GM21529 (cell line): ENCODE measurements at regions not wholly inside any gene's neighbourhood (a gene's known extent, or its start where the extent isn't known, plus 50 kb on each side); places are given as distances from the start of the nearest gene placed in this dataset.
"Not testable (repeated sequence)": the region's sequence is repeated elsewhere in the genome, so short reads cannot be mapped to it uniquely, and the experiment has no call there.

Experiments
- ATAC-seq: cut with Tn5 transposase; IDR thresholded peaks from one replicate; pipeline ENCODE4 v1.9.1; 2021; ENCODE audit not compliant: unreplicated experiment

DNA sequence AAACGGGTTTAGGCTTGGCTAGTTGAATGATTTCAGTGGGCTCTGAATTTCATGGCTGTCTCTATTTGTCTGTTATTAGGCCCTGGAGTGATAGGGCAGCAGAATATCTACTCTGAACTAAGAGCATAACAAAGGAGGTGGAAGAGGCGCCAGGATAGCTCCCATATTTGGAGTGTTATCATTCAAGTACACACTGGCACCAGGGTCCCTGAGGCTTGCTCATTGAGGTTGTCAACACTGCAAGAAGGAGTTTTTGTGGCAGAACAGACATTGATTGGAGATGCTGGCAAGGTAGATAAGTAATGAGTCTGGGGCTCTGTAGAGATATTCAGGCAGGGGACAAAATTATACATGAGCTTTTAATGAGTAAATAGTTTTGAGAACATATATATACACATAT lies 1748.4 kb downstream of the MRPL39 start:
- no peak for ATAC-seq

- no peak for ATAC-seq
Measured at GRCh38 chr21:23853796-23854379, 1753.4 kb downstream of the MRPL39 start.

DNA sequence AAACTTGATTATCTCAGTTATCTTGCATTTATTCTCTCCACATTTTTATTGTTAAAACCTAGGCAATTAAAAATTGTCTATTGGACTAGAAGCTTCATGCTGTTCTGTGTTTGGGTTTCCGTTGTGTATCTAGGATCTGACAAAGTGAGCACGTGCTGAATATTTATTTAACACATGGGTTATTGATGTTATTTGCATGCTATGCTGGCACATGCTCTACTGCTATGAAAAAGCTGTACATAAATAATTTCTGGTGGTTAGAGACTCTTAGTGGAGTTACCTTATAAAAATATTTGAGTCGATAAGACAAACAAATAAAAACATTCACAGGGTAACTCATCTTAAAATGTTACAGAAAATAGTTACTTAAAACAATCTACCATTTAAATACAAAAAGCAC lies 1769.7 kb downstream of the MRPL39 start:
- no peak for ATAC-seq

DNA sequence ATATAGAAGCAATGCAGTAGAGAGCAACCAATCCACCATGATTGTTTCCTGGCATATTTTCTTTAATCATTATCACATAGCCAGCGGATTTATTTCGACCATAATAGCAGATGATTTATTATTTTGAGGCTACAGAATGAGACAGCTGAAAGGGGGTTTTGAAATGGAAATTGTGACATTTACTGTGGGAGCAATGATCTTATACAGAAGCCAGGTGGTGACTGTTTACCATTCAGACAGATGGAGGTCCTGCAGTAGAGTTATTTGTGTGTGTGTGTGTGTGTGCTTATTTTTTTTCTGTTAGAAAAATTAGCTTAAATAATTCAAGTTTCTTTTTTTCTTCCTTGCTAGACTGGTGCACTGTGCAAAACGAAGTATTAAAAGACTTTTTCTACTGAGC lies 1784.5 kb downstream of the MRPL39 start:
- no peak for ATAC-seq

GRCh38 chr21:23817337-23817736 lies 1789.9 kb downstream of the MRPL39 start:
- ATAC-seq = no peak

- no peak for ATAC-seq
Measured at GRCh38 chr21:23812485-23812884, 1794.8 kb downstream of the MRPL39 start.

- no peak for ATAC-seq
Measured at GRCh38 chr21:23811805-23812204, 1795.5 kb downstream of the MRPL39 start.

GRCh38 chr21:23809573-23809972 lies 1797.7 kb downstream of the MRPL39 start:
- ATAC-seq = no peak

DNA sequence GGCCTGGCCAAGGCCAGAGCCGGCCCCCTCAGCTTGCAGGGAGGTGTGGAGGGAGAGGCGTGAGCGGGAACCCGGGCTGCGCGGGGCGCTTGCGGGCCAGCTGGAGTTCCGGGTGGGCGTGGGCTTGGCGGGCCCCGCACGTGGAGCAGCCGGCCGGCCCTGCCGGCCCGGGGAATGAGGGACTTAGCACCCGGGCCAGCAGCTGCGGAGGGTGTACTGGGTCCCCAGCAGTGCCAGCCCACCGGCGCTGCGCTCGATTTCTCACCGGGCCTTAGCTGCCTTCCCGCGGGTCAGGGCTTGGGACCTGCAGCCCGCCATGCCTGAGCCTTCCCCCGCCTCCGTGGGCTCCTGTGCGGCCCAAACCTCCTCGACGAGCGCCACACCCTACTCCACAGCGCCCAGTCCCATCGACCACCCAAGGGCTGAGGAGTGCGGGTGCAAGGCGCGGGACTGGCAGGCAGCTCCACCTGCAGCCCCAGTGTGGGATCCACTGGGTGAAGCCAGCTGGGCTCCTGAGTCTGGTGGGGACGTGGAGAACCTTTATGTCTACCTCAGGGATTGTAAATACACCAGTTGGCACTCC lies 1800.2 kb downstream of the MRPL39 start:
- ATAC-seq = not testable (repeated sequence)

DNA sequence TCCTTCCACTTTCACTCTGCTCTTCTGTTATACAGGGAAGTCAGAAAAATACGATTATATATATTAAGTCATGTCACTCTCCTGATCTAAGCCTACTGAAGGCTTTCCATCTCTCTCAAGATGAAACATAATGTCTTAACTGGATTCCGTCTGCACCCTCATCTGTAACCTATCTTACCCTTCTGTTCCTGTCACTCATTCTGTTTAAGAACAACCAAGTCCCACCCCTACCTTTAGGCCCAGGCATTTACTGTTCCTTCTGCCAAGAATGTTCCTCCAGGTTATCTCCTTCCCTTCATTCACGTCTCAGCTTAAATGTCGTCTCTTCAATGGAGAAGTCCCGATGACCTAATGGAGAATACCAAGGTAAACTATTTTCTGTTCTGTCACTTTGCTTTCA lies 1802.4 kb downstream of the MRPL39 start:
- no peak for ATAC-seq

- no peak for ATAC-seq
Measured at GRCh38 chr21:23801292-23801691, 1806.0 kb downstream of the MRPL39 start.

DNA sequence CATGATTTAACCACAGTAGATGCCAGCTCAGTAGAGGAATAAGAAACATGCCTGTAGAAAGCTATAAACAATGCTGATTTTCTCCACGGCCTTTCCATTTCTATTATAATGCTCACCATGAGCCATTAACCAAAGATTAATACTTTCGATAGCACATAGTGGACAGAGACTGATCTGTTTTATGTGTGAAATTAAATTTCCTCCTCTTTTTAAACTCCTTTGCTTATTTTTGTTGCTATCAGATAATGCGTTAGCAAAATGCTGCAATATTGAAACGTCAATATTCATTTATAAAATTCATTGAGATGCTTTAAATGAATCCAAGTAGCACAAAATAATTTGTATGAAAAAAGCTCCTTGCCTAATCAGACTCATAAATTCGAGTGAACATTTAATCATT lies 1807.9 kb downstream of the MRPL39 start:
- no peak for ATAC-seq

- no peak for ATAC-seq
Measured at GRCh38 chr21:23792300-23792699, 1815.0 kb downstream of the MRPL39 start.

GRCh38 chr21:23789864-23790263 lies 1817.4 kb downstream of the MRPL39 start:
- ATAC-seq = no peak

- no peak for ATAC-seq
Measured at GRCh38 chr21:23780326-23780725, 1827.0 kb downstream of the MRPL39 start.

DNA sequence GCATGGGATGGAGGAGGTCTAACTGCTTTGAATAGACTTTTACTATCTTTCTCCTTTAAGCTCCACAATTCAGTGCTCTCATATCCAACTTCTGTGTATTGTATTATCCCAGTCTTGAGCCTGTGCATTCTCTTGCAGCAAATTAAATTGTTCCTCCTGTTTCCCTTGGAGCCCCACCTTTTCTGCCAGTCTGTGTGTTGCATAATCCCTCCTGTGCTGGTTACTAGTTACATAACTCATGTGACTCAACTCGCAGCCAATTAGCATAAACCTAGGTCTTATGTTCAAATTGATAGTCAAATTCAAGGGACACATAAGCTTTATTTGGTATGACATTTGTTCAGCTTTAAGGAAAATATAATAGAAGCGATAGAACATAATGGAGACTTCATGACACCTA lies 1863.5 kb downstream of the MRPL39 start:
- ATAC-seq = no peak

DNA sequence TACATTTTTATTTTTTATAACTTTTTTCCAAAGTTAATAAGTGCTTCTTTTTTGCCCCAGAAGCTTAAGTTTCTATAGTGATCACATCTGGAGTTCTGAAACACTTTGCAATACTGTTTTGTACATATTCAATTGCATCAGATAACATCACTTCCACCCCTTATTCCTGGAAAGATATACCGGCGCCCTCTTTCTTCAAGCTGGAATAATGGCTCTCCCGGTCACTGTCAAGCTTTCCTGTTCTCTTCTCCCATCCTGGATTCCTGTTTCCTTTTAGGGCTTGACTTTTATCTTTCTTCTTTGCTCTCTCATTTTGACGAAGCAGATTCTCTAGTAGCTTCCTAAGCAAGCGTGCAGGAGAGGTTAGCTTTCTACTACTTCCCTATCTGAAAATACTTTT lies 1866.8 kb downstream of the MRPL39 start:
- no peak for ATAC-seq

DNA sequence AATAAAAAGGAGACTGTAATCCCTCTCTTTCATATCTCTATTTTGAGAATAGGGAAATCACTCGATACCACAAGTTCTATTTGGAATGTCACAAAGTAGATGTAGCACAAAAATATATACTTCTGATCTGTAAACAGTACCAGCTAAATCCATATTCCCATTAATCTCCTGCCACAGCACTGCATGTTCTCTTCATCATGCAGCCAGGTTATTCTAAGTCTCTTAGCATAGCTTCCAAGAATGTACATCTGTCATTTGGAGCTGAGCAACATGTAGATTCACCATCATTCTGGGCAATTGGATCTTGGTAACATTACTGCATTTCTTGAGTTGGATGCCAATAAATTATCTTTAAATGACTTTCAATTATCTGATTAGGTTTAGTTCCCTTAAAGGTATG lies 1874.5 kb downstream of the MRPL39 start:
- no peak for ATAC-seq

DNA sequence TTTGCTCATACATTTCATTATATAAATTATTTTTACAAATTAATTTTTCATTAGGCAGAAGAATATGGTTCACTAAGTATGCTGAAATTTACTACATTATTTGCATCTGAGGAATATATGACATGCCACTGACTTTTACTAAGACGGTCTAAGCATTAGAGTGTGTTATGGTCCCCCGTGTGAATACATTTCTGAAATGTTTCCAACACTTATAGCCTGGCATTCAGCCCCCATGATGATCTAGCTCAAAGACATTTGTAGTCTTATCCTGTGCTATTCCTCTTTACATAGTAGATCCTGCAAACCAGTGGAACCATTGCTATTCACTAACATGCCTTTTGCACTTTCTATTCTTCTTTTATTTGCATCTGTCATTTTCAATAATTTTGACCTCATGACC lies 1878.0 kb downstream of the MRPL39 start:
- no peak for ATAC-seq

DNA sequence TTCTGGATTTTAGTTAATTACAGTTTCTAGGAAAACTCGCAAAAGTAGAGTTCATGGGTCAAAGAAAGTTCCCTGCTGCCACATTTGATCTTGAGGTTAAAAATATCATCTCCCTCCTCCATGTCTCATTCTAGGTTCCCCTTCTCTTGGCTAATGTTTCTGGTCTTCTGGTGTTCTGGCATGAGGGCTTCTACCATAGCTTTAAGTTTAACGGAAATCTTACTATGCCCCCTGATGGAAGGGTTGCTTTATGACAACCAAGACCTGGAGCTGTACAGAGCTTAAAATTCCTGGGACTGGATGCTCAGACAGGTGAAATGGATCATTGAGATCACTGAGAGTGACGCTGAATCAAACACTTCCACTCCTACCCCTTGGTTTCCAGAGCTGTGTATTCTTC lies 1881.7 kb downstream of the MRPL39 start:
- no peak for ATAC-seq

GRCh38 chr21:23718446-23719285 lies 1888.6 kb downstream of the MRPL39 start:
- no peak for ATAC-seq

DNA sequence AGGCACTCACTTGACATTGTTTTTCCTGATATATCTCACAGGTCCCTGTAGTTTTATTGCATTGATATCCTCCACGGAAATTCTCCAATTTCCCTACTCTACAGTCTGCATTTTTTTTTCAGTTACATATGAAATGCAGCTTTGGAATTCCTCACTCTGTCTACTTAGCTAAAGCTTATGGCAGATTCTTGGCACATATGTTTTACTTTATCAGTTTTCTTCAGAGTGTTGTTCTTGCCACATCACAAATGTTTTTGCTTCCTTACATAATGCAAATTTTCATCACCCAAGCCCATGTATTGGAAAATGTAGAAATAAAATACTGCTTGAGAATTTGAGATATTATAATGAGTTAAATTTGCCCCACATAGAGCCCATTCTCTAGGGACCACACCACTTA lies 1895.1 kb downstream of the MRPL39 start:
- ATAC-seq = no peak
